Body of pancreas (tissue), 4 donors: ENCODE measurements at regions not wholly inside any gene's neighbourhood (a gene's known extent, or its start where the extent isn't known, plus 50 kb on each side); places are given as distances from the start of the nearest gene placed in this dataset.

Source experiments
- POLR2A ChIP-seq, 3 donors: fragments of 450-650 bp; IDR thresholded peaks; one replicate each; pipeline ENCODE4 v1.6.1; 2016; ENCODE audit warnings: antibody characterized with exemption in 3 of 3, mild to moderate bottlenecking in 2 of 3
- TF ChIP-seq, protein P1 (sequence below), 7 experiments: fragments of 450-650 bp in 4 of 7; fragments of 200-600 bp in 3 of 7; sonication (generic) in 3 of 7; IDR thresholded peaks; one replicate each; pipeline ENCODE4 v1.5.1; 2016 to 2019; ENCODE audit warnings: antibody characterized with exemption in 7 of 7

- TF ChIP-seq, protein P1, sequence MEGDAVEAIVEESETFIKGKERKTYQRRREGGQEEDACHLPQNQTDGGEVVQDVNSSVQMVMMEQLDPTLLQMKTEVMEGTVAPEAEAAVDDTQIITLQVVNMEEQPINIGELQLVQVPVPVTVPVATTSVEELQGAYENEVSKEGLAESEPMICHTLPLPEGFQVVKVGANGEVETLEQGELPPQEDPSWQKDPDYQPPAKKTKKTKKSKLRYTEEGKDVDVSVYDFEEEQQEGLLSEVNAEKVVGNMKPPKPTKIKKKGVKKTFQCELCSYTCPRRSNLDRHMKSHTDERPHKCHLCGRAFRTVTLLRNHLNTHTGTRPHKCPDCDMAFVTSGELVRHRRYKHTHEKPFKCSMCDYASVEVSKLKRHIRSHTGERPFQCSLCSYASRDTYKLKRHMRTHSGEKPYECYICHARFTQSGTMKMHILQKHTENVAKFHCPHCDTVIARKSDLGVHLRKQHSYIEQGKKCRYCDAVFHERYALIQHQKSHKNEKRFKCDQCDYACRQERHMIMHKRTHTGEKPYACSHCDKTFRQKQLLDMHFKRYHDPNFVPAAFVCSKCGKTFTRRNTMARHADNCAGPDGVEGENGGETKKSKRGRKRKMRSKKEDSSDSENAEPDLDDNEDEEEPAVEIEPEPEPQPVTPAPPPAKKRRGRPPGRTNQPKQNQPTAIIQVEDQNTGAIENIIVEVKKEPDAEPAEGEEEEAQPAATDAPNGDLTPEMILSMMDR (IDR thresholded peaks at IDR 0.05), result no peak
- no peak for TF ChIP-seq POLR2A (IDR thresholded peaks at IDR 0.05)
Measured at GRCh38 chr4:127560755-127561154, 72.0 kb upstream of the INTU start.
